ENCODE measurements at regions not wholly inside any gene's neighbourhood (a gene's known extent, or its start where the extent isn't known, plus 50 kb on each side); places are given as distances from the start of the nearest gene placed in this dataset.
A peak's percentile ranks its signal among the peaks of the same experiment; 100 is the strongest.

DNA sequence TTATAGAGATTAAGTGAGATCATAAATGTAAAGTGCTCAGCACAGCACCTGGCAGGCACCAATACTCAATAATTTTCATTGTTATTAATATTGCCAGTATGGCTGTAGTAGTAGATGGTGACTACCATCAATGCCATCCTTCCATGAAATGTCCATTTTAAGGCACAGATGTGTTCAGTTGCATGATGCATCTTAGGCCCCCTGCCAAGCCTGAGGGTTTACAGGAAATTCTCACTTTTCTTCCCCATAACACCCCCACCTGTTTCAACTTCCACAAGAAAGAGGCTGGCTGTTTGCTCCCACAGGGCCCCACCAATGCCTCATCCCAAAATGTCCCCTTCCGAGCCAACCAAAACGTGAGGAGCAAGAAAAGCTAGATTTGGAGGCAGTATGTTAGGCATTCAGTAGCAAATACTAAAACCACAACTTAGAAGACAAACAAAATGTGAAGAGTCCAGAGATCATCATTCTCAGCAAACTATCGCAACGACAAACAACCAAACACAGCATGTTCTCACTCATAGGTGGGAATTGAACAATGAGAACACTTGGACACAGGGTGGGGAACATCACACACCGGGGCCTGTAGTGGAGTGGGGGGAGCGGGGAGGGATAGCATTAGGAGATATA is 110.6 kb upstream of the NHSL1 start:
- no peak overlapping the region for H2AFZ ChIP-seq (ENCODE audit: low read length)
- TF ChIP-seq, protein P1, sequence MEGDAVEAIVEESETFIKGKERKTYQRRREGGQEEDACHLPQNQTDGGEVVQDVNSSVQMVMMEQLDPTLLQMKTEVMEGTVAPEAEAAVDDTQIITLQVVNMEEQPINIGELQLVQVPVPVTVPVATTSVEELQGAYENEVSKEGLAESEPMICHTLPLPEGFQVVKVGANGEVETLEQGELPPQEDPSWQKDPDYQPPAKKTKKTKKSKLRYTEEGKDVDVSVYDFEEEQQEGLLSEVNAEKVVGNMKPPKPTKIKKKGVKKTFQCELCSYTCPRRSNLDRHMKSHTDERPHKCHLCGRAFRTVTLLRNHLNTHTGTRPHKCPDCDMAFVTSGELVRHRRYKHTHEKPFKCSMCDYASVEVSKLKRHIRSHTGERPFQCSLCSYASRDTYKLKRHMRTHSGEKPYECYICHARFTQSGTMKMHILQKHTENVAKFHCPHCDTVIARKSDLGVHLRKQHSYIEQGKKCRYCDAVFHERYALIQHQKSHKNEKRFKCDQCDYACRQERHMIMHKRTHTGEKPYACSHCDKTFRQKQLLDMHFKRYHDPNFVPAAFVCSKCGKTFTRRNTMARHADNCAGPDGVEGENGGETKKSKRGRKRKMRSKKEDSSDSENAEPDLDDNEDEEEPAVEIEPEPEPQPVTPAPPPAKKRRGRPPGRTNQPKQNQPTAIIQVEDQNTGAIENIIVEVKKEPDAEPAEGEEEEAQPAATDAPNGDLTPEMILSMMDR (conservative IDR thresholded peaks at IDR 0.05 in 1 of 2, IDR thresholded peaks at IDR 0.05 in 1 of 2; ENCODE audit: low read depth in 1 of 2, low read length in 2 of 2) = no peak
- no peak for TF ChIP-seq EZH2 (IDR thresholded peaks at IDR 0.05; ENCODE audit: low read length, missing control alignments)
- no peaks in the 10 kb centered on the region for H3K9me3 ChIP-seq (ENCODE audit: control insufficient read depth, insufficient read depth, low read depth, low read length)
- H3K9ac ChIP-seq (ENCODE audit: insufficient read depth, low read length) = no peak overlapping the region
- no peaks in the 10 kb centered on the region for H3K4me1 ChIP-seq (ENCODE audit: control insufficient read depth, extremely low read depth, insufficient read depth, low read length)
- no peaks in the 10 kb centered on the region for H3K36me3 ChIP-seq (ENCODE audit: control insufficient read depth, insufficient read depth, low read length)
- no peaks in the 10 kb centered on the region for H3K27me3 ChIP-seq (ENCODE audit: control insufficient read depth, insufficient read depth, low read length)
- no peak overlapping the region for H3K4me2 ChIP-seq (ENCODE audit: extremely low read depth, insufficient read depth, low read length)
- no peak overlapping the region for H3K4me3 ChIP-seq (replicated peaks in 1 of 4; ENCODE audit: control extremely low read depth in 1 of 4, insufficient read depth in 1 of 4, low read depth in 3 of 4, low read length in 4 of 4)
- H4K20me1 ChIP-seq (ENCODE audit: control insufficient read depth, extremely low read depth, insufficient read depth, low read length) = no peaks in the 10 kb centered on the region
- no peaks in the 10 kb centered on the region for H3K79me2 ChIP-seq (ENCODE audit: control insufficient read depth, insufficient read depth, low read length)
- peak in 1 of 2 donors; percentile 44 for DNase-seq (ENCODE audit: low read depth in 2 of 2)
- no peak overlapping the region for H3K27ac ChIP-seq (ENCODE audit: insufficient read depth, low read length)

DNA sequence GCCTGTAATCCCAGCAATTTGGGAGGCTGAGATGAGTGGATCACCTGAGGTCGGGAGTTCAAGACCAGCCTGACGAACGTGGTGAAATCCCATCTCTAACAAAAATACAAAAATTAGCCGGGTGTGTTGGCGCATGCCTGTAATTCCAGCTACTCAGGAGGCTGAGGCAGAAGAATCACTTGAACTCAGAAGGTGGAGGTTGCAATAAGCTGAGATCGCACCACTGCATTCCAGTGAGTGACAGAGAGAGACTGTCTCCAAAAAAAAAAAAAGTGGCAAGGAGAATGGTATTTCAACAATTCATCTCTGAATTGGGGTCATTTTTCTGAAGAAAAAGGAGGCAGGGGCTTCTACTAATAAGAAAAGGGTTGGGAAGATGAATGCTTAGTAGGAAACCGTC is 111.5 kb upstream of the NHSL1 start:
- H2AFZ ChIP-seq (ENCODE audit: low read length) = no peak overlapping the region
- DNase-seq (ENCODE audit: low read depth in 2 of 2) = no peak
- no peaks in the 10 kb centered on the region for H3K4me1 ChIP-seq (ENCODE audit: control insufficient read depth, extremely low read depth, insufficient read depth, low read length)
- no peak overlapping the region for H3K4me2 ChIP-seq (ENCODE audit: extremely low read depth, insufficient read depth, low read length)
- no peak overlapping the region for H3K9ac ChIP-seq (ENCODE audit: insufficient read depth, low read length)
- no peak overlapping the region for H3K27ac ChIP-seq (ENCODE audit: insufficient read depth, low read length)
- TF ChIP-seq, protein P1 (conservative IDR thresholded peaks at IDR 0.05 in 1 of 2, IDR thresholded peaks at IDR 0.05 in 1 of 2; ENCODE audit: low read depth in 1 of 2, low read length in 2 of 2) = no peak
- TF ChIP-seq EZH2 (IDR thresholded peaks at IDR 0.05; ENCODE audit: low read length, missing control alignments) = no peak
- no peaks in the 10 kb centered on the region for H4K20me1 ChIP-seq (ENCODE audit: control insufficient read depth, extremely low read depth, insufficient read depth, low read length)
- no peaks in the 10 kb centered on the region for H3K36me3 ChIP-seq (ENCODE audit: control insufficient read depth, insufficient read depth, low read length)
- no peaks in the 10 kb centered on the region for H3K27me3 ChIP-seq (ENCODE audit: control insufficient read depth, insufficient read depth, low read length)
- H3K79me2 ChIP-seq (ENCODE audit: control insufficient read depth, insufficient read depth, low read length) = no peaks in the 10 kb centered on the region
- H3K9me3 ChIP-seq (ENCODE audit: control insufficient read depth, insufficient read depth, low read depth, low read length) = no peaks in the 10 kb centered on the region
- H3K4me3 ChIP-seq (replicated peaks in 1 of 4; ENCODE audit: control extremely low read depth in 1 of 4, insufficient read depth in 1 of 4, low read depth in 3 of 4, low read length in 4 of 4) = no peak overlapping the region

DNA sequence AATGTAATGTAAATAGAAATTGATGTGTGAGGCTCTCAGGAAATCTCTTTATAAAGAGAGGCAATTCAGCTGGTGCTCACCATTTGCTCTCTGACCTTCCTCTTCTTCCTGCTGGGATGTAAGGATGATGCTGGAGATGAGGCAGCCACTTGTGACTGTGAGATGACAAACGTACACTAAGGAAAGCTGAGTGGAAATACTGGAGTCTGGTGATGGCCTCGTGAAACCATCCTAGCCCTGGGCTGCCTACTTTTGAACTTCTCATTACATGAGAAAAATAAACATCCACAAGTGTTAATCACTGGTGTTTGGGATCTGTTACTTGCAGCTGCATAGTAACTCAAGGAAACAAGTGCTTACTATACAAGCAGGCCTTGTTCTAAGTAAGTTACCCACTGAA is 114.9 kb upstream of the NHSL1 start:
- Histone ChIP-seq H3K4me3 (replicated peaks in 1 of 4; ENCODE audit: control extremely low read depth in 1 of 4, insufficient read depth in 1 of 4, low read depth in 3 of 4, low read length in 4 of 4) (no peak overlapping the region), H3K4me2 (ENCODE audit: extremely low read depth, insufficient read depth, low read length) (no peak overlapping the region), H3K27me3 (ENCODE audit: control insufficient read depth, insufficient read depth, low read length) (no peaks in the 10 kb centered on the region), H4K20me1 (ENCODE audit: control insufficient read depth, extremely low read depth, insufficient read depth, low read length) (no peaks in the 10 kb centered on the region), H2AFZ (ENCODE audit: low read length) (no peak overlapping the region), H3K36me3 (ENCODE audit: control insufficient read depth, insufficient read depth, low read length) (peaks cover 1% of the 10 kb centered on the region), H3K27ac (ENCODE audit: insufficient read depth, low read length) (no peak overlapping the region), H3K9ac (ENCODE audit: insufficient read depth, low read length) (no peak overlapping the region), H3K4me1 (ENCODE audit: control insufficient read depth, extremely low read depth, insufficient read depth, low read length) (no peaks in the 10 kb centered on the region), H3K9me3 (ENCODE audit: control insufficient read depth, insufficient read depth, low read depth, low read length) (no peaks in the 10 kb centered on the region), H3K79me2 (ENCODE audit: control insufficient read depth, insufficient read depth, low read length) (no peaks in the 10 kb centered on the region)
- no peak for TF ChIP-seq EZH2 (IDR thresholded peaks at IDR 0.05; ENCODE audit: low read length, missing control alignments)
- TF ChIP-seq, protein P1 (conservative IDR thresholded peaks at IDR 0.05 in 1 of 2, IDR thresholded peaks at IDR 0.05 in 1 of 2; ENCODE audit: low read depth in 1 of 2, low read length in 2 of 2) = no peak
- DNase-seq (ENCODE audit: low read depth in 2 of 2) = no peak
